HEK293 (cell line): ENCODE measurements at regions not wholly inside any gene's neighbourhood (a gene's known extent, or its start where the extent isn't known, plus 50 kb on each side); places are given as distances from the start of the nearest gene placed in this dataset.

Experiments used
- CTCF ChIA-PET: fragments of 350-600 bp; formaldehyde crosslinking; extraction: SDS; loops from one replicate; lab custom pipeline; 2021; ENCODE audit warnings: antibody characterized with exemption; lab: Yijun Ruan, JAX
- POLR2A ChIA-PET: fragments of 300-600 bp; formaldehyde crosslinking; extraction: SDS; loops from one replicate; lab custom pipeline; 2020; ENCODE audit warnings: antibody characterized with exemption, inconsistent platforms; lab: Yijun Ruan, JAX
- H3K27ac ChIP-seq: fragments of 200-500 bp; sonication (Bioruptor generic); 2 replicates; pipeline ENCODE4 v1.5.1; 2014; ENCODE audit warnings: low read depth, low read length, control low read depth, inconsistent platforms; ENCODE audit errors: extremely low read depth
- H3K36me3 ChIP-seq, 2 experiments: fragments of 200-500 bp in 1 of 2; sonication (Bioruptor generic) in 1 of 2; 1 replicate in 1 of 2; 2 replicates in 1 of 2; pipeline ENCODE4 v1.5.1; 2014 to 2017; ENCODE audit warnings: inconsistent platforms in 2 of 2, low read length in 2 of 2; ENCODE audit not compliant: control insufficient read depth in 2 of 2, insufficient read depth in 1 of 2
- H3K4me1 ChIP-seq: fragments of 200-500 bp; sonication (Bioruptor generic); 2 replicates; pipeline ENCODE4 v1.5.1; 2014; ENCODE audit warnings: mild to moderate bottlenecking, low read length, inconsistent platforms; ENCODE audit not compliant: control insufficient read depth, insufficient read depth
- H3K4me3 ChIP-seq: 2 replicates; pipeline ENCODE4 v1.5.1; 2011; ENCODE audit warnings: low read depth, mild to moderate bottlenecking, control low read depth, low read length, moderate library complexity
- H3K9me3 ChIP-seq: fragments of 200-500 bp; sonication (Bioruptor generic); 2 replicates; pipeline ENCODE4 v1.5.1; 2014; ENCODE audit warnings: low read depth, low read length, inconsistent platforms; ENCODE audit not compliant: control insufficient read depth, insufficient read depth
- SP2 ChIP-seq: fragments of 450-650 bp; formaldehyde crosslinking; IDR thresholded peaks from 2 replicates; pipeline ENCODE4 v1.5.1; 2016; ENCODE audit warnings: missing biosample characterization, missing genetic modification characterization
- YY1 ChIP-seq: fragments of 450-650 bp; formaldehyde crosslinking; IDR thresholded peaks from 2 replicates; pipeline ENCODE4 v1.5.1; 2018; ENCODE audit warnings: missing biosample characterization, missing genetic modification characterization
- ZEB2 ChIP-seq: fragments of 450-650 bp; formaldehyde crosslinking; IDR thresholded peaks from 2 replicates; pipeline ENCODE4 v1.5.1; 2016; ENCODE audit warnings: missing biosample characterization, missing genetic modification characterization
- ZFP3 ChIP-seq: fragments of 450-650 bp; formaldehyde crosslinking; IDR thresholded peaks from 2 replicates; pipeline ENCODE4 v1.5.1; 2016; ENCODE audit warnings: low read depth, missing biosample characterization, missing genetic modification characterization
- ZFP69B ChIP-seq: fragments of 450-650 bp; formaldehyde crosslinking; IDR thresholded peaks from 2 replicates; pipeline ENCODE4 v1.5.1; 2016; ENCODE audit warnings: missing biosample characterization, missing genetic modification characterization
- ZNF10 ChIP-seq: fragments of 450-650 bp; formaldehyde crosslinking; IDR thresholded peaks from 2 replicates; pipeline ENCODE4 v1.5.1; 2017; ENCODE audit warnings: missing biosample characterization, missing genetic modification characterization
- ZNF140 ChIP-seq: fragments of 450-650 bp; formaldehyde crosslinking; IDR thresholded peaks from 2 replicates; pipeline ENCODE4 v1.5.1; 2016; ENCODE audit warnings: missing biosample characterization, missing genetic modification characterization
- ZNF174 ChIP-seq: fragments of 450-650 bp; formaldehyde crosslinking; IDR thresholded peaks from 2 replicates; pipeline ENCODE4 v1.5.0; 2017; ENCODE audit warnings: missing biosample characterization, mild to moderate bottlenecking, missing genetic modification characterization
- ZNF248 ChIP-seq: fragments of 450-650 bp; formaldehyde crosslinking; IDR thresholded peaks from 2 replicates; pipeline ENCODE4 v1.5.1; 2017; ENCODE audit warnings: missing biosample characterization, missing genetic modification characterization
- ZNF350 ChIP-seq: fragments of 450-650 bp; formaldehyde crosslinking; IDR thresholded peaks from 2 replicates; pipeline ENCODE4 v1.5.0; 2017; ENCODE audit warnings: missing biosample characterization, mild to moderate bottlenecking, missing genetic modification characterization
- ZNF354C ChIP-seq: fragments of 450-650 bp; formaldehyde crosslinking; IDR thresholded peaks from 2 replicates; pipeline ENCODE4 v1.5.1; 2016; ENCODE audit warnings: missing biosample characterization, missing genetic modification characterization, low read depth, borderline replicate concordance
- ZNF394 ChIP-seq: fragments of 450-650 bp; formaldehyde crosslinking; IDR thresholded peaks from 2 replicates; pipeline ENCODE4 v1.5.1; 2016; ENCODE audit warnings: missing biosample characterization, missing genetic modification characterization, mild to moderate bottlenecking, moderate library complexity, borderline replicate concordance
- ZNF416 ChIP-seq: fragments of 450-650 bp; formaldehyde crosslinking; IDR thresholded peaks from 2 replicates; pipeline ENCODE4 v1.5.1; 2016; ENCODE audit warnings: missing biosample characterization, missing genetic modification characterization
- ZNF521 ChIP-seq: fragments of 450-650 bp; formaldehyde crosslinking; IDR thresholded peaks from 2 replicates; pipeline ENCODE4 v1.5.1; 2017; ENCODE audit warnings: missing biosample characterization, mild to moderate bottlenecking, missing genetic modification characterization
- ZNF529 ChIP-seq: fragments of 450-650 bp; formaldehyde crosslinking; IDR thresholded peaks from 2 replicates; pipeline ENCODE4 v1.5.1; 2017; ENCODE audit warnings: missing genetic modification characterization, missing biosample characterization; ENCODE audit not compliant: insufficient replicate concordance
- ZNF558 ChIP-seq: fragments of 450-650 bp; formaldehyde crosslinking; IDR thresholded peaks from 2 replicates; pipeline ENCODE4 v1.5.1; 2016; ENCODE audit warnings: missing biosample characterization, missing genetic modification characterization
- ZNF596 ChIP-seq: fragments of 450-650 bp; IDR thresholded peaks from 2 replicates; pipeline ENCODE4 v1.5.0; 2018; ENCODE audit warnings: missing biosample characterization, mild to moderate bottlenecking, missing genetic modification characterization, moderate library complexity
- ZNF600 ChIP-seq: fragments of 450-650 bp; formaldehyde crosslinking; IDR thresholded peaks from 2 replicates; pipeline ENCODE4 v1.5.1; 2016; ENCODE audit warnings: missing biosample characterization, missing genetic modification characterization
- ZSCAN16 ChIP-seq: fragments of 450-650 bp; formaldehyde crosslinking; IDR thresholded peaks from 2 replicates; pipeline ENCODE4 v1.5.1; 2016; ENCODE audit warnings: missing biosample characterization, missing genetic modification characterization
- ZSCAN30 ChIP-seq: fragments of 450-650 bp; IDR thresholded peaks from 2 replicates; pipeline ENCODE4 v1.5.1; 2018; ENCODE audit warnings: missing biosample characterization, mild to moderate bottlenecking, missing genetic modification characterization, moderate library complexity
- TF ChIP-seq, protein P1 (sequence below): fragments of 450-650 bp; formaldehyde crosslinking; IDR thresholded peaks from 2 replicates; pipeline ENCODE4 v1.5.1; 2016; ENCODE audit warnings: missing biosample characterization, missing genetic modification characterization
- TF ChIP-seq, protein P2 (sequence below): fragments of 450-650 bp; formaldehyde crosslinking; IDR thresholded peaks from 2 replicates; pipeline ENCODE4 v1.5.0; 2017; ENCODE audit warnings: missing biosample characterization, missing genetic modification characterization, borderline replicate concordance
- TF ChIP-seq, protein P3 (sequence below): fragments of 450-650 bp; formaldehyde crosslinking; IDR thresholded peaks from 2 replicates; pipeline ENCODE4 v1.5.1; 2016; ENCODE audit warnings: missing biosample characterization, missing genetic modification characterization
- TF ChIP-seq, protein P4 (sequence below): fragments of 450-650 bp; formaldehyde crosslinking; IDR thresholded peaks from 2 replicates; pipeline ENCODE4 v1.5.1; 2016; ENCODE audit warnings: missing biosample characterization, missing genetic modification characterization, borderline replicate concordance
- TF ChIP-seq, protein P5 (sequence below): fragments of 450-650 bp; formaldehyde crosslinking; conservative IDR thresholded peaks from 2 replicates; pipeline ENCODE4 v1.5.1; 2016; ENCODE audit warnings: low read depth, missing biosample characterization, missing genetic modification characterization

DNA sequence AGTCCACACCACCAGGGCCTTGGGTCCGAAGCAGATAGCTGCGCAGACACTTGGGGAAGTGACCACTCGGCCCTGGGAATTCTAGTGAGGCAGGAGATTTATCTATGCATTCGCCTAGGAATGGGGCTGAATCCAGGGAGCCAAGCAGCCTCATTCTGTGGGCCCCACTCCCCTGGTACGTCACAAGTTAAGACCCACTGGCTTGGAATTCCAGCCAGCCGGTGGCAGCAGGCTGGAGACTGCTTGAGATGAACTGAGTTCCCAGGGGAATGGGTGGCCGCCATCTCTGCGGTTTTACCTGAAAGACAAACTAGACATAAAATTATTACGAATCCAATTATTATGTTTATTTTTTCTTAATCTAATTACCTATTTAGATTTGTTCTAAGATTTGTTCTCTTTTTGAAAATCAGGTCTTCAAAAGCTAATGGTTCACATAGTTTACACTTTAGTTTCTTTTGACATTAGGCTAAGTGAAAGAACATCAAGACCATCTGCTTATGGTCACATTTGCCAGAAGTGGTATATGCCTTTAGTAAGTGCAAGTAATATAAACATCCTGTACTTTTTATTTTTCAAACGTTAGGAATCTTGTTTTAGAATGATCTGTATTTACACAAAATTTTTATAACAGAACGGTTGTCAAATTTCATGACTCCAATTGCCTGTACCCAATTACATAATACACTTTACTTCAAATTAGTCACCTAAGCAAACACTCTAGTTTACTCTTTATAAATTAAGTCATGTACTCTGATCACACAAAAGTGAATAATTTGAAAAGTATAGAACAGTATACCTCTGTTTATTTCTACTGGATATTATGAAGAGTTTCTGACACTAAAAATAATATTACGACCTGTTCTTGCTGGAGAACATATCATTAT lies 74.4 kb downstream of the SLITRK6 start:
- Histone ChIP-seq H3K27ac (no peak overlapping the region), H3K36me3 (no peaks in the 10 kb centered on the region), H3K4me1 (no peaks in the 10 kb centered on the region), H3K9me3 (no peaks in the 10 kb centered on the region), H3K4me3 (no peak overlapping the region)
- TF ChIP-seq, protein P1, sequence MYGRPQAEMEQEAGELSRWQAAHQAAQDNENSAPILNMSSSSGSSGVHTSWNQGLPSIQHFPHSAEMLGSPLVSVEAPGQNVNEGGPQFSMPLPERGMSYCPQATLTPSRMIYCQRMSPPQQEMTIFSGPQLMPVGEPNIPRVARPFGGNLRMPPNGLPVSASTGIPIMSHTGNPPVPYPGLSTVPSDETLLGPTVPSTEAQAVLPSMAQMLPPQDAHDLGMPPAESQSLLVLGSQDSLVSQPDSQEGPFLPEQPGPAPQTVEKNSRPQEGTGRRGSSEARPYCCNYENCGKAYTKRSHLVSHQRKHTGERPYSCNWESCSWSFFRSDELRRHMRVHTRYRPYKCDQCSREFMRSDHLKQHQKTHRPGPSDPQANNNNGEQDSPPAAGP (tag by site-specific recombination) = no peak
- TF ChIP-seq, protein P2, sequence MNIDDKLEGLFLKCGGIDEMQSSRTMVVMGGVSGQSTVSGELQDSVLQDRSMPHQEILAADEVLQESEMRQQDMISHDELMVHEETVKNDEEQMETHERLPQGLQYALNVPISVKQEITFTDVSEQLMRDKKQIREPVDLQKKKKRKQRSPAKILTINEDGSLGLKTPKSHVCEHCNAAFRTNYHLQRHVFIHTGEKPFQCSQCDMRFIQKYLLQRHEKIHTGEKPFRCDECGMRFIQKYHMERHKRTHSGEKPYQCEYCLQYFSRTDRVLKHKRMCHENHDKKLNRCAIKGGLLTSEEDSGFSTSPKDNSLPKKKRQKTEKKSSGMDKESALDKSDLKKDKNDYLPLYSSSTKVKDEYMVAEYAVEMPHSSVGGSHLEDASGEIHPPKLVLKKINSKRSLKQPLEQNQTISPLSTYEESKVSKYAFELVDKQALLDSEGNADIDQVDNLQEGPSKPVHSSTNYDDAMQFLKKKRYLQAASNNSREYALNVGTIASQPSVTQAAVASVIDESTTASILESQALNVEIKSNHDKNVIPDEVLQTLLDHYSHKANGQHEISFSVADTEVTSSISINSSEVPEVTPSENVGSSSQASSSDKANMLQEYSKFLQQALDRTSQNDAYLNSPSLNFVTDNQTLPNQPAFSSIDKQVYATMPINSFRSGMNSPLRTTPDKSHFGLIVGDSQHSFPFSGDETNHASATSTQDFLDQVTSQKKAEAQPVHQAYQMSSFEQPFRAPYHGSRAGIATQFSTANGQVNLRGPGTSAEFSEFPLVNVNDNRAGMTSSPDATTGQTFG (tag by site-specific recombination) = no peak
- no peak for TF ChIP-seq ZFP3 (tag by site-specific recombination)
- TF ChIP-seq ZNF394 (tag by site-specific recombination) = no peak
- TF ChIP-seq ZSCAN30 (tag by site-specific recombination) = no peak
- TF ChIP-seq ZNF600 (tag by site-specific recombination) = no peak
- no peak for TF ChIP-seq ZNF558 (tag by site-specific recombination)
- TF ChIP-seq, protein P3, sequence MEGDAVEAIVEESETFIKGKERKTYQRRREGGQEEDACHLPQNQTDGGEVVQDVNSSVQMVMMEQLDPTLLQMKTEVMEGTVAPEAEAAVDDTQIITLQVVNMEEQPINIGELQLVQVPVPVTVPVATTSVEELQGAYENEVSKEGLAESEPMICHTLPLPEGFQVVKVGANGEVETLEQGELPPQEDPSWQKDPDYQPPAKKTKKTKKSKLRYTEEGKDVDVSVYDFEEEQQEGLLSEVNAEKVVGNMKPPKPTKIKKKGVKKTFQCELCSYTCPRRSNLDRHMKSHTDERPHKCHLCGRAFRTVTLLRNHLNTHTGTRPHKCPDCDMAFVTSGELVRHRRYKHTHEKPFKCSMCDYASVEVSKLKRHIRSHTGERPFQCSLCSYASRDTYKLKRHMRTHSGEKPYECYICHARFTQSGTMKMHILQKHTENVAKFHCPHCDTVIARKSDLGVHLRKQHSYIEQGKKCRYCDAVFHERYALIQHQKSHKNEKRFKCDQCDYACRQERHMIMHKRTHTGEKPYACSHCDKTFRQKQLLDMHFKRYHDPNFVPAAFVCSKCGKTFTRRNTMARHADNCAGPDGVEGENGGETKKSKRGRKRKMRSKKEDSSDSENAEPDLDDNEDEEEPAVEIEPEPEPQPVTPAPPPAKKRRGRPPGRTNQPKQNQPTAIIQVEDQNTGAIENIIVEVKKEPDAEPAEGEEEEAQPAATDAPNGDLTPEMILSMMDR (tag by site-specific recombination) = no peak
- TF ChIP-seq ZNF174 (tag by site-specific recombination) = no peak
- TF ChIP-seq ZNF596 (tag by site-specific recombination) = no peak
- no peak for TF ChIP-seq ZNF248
- no peak for TF ChIP-seq YY1
- POLR2A ChIA-PET = no interaction called here
- CTCF ChIA-PET = no interaction called here

DNA sequence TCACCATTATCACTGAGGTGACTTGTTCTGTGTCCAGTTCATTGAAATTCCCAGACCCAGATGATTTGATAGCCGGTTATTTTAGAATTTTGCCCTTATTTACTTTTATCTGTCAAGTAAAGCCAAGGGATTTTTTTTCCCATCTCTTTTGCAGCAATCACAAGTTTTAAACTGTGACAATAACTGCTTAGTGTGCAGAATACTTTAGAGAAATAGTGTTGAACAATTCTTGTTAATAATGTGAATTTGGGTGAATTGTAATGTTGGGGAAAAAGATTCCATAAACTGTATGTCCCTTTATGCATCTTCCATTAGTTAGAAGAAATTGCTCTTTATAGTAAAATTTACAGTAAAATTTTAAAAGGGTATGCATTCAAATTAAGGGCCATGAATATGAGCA lies 79.5 kb downstream of the SLITRK6 start:
- H3K9me3 ChIP-seq = no peaks in the 10 kb centered on the region
- H3K36me3 ChIP-seq = no peaks in the 10 kb centered on the region
- ChIA-PET CTCF (no interaction called here), POLR2A (no interaction called here)
- H3K4me3 ChIP-seq = no peak overlapping the region
- no peaks in the 10 kb centered on the region for H3K4me1 ChIP-seq
- H3K27ac ChIP-seq = no peak overlapping the region
- TF ChIP-seq ZNF350 (no peak), ZFP69B (no peak), ZSCAN16 (no peak), ZNF558 (tag by site-specific recombination) (no peak), ZNF140 (tag by site-specific recombination) (no peak), ZNF529 (tag by site-specific recombination) (no peak), ZNF416 (tag by site-specific recombination) (no peak), ZEB2 (tag by site-specific recombination) (no peak), YY1 (no peak), ZNF521 (tag by site-specific recombination) (no peak), ZNF354C (tag by site-specific recombination) (no peak), ZNF10 (no peak), SP2 (tag by site-specific recombination) (no peak)
- TF ChIP-seq, protein P4, sequence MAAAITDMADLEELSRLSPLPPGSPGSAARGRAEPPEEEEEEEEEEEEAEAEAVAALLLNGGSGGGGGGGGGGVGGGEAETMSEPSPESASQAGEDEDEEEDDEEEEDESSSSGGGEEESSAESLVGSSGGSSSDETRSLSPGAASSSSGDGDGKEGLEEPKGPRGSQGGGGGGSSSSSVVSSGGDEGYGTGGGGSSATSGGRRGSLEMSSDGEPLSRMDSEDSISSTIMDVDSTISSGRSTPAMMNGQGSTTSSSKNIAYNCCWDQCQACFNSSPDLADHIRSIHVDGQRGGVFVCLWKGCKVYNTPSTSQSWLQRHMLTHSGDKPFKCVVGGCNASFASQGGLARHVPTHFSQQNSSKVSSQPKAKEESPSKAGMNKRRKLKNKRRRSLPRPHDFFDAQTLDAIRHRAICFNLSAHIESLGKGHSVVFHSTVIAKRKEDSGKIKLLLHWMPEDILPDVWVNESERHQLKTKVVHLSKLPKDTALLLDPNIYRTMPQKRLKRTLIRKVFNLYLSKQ = no peak
- TF ChIP-seq, protein P5, sequence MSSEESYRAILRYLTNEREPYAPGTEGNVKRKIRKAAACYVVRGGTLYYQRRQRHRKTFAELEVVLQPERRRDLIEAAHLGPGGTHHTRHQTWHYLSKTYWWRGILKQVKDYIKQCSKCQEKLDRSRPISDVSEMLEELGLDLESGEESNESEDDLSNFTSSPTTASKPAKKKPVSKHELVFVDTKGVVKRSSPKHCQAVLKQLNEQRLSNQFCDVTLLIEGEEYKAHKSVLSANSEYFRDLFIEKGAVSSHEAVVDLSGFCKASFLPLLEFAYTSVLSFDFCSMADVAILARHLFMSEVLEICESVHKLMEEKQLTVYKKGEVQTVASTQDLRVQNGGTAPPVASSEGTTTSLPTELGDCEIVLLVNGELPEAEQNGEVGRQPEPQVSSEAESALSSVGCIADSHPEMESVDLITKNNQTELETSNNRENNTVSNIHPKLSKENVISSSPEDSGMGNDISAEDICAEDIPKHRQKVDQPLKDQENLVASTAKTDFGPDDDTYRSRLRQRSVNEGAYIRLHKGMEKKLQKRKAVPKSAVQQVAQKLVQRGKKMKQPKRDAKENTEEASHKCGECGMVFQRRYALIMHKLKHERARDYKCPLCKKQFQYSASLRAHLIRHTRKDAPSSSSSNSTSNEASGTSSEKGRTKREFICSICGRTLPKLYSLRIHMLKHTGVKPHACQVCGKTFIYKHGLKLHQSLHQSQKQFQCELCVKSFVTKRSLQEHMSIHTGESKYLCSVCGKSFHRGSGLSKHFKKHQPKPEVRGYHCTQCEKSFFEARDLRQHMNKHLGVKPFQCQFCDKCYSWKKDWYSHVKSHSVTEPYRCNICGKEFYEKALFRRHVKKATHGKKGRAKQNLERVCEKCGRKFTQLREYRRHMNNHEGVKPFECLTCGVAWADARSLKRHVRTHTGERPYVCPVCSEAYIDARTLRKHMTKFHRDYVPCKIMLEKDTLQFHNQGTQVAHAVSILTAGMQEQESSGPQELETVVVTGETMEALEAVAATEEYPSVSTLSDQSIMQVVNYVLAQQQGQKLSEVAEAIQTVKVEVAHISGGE (tag by site-specific recombination) = no peak
